Sigmoid colon (tissue), 4 donors: ENCODE measurements at regions not wholly inside any gene's neighbourhood (a gene's known extent, or its start where the extent isn't known, plus 50 kb on each side); places are given as distances from the start of the nearest gene placed in this dataset.

Experiments used
- EP300 ChIP-seq, 4 donors: sonication (generic); formaldehyde crosslinking; IDR thresholded peaks; one replicate each; pipeline ENCODE4 v1.6.1; 2017; ENCODE audit warnings: antibody characterized with exemption in 4 of 4
- POLR2A ChIP-seq, 2 donors: fragments of 450-650 bp; IDR thresholded peaks; one replicate each; pipeline ENCODE4 v1.6.1; 2016; ENCODE audit warnings: antibody characterized with exemption in 2 of 2, mild to moderate bottlenecking in 2 of 2, moderate library complexity in 2 of 2
- POLR2AphosphoS5 ChIP-seq, 4 donors: sonication (generic); formaldehyde crosslinking; IDR thresholded peaks; one replicate each; pipeline ENCODE4 v1.6.1; 2017; ENCODE audit warnings: antibody characterized with exemption in 4 of 4
- TF ChIP-seq, protein P1 (sequence below), 4 experiments: fragments of 450-650 bp in 3 of 4; fragments of 200-600 bp in 1 of 4; IDR thresholded peaks; one replicate each; pipeline ENCODE4 v1.5.1; 2016 to 2019; ENCODE audit warnings: antibody characterized with exemption in 4 of 4, mild to moderate bottlenecking in 3 of 4, moderate library complexity in 2 of 4

- TF ChIP-seq POLR2A (IDR thresholded peaks at IDR 0.05): no peak
- TF ChIP-seq, protein P1, sequence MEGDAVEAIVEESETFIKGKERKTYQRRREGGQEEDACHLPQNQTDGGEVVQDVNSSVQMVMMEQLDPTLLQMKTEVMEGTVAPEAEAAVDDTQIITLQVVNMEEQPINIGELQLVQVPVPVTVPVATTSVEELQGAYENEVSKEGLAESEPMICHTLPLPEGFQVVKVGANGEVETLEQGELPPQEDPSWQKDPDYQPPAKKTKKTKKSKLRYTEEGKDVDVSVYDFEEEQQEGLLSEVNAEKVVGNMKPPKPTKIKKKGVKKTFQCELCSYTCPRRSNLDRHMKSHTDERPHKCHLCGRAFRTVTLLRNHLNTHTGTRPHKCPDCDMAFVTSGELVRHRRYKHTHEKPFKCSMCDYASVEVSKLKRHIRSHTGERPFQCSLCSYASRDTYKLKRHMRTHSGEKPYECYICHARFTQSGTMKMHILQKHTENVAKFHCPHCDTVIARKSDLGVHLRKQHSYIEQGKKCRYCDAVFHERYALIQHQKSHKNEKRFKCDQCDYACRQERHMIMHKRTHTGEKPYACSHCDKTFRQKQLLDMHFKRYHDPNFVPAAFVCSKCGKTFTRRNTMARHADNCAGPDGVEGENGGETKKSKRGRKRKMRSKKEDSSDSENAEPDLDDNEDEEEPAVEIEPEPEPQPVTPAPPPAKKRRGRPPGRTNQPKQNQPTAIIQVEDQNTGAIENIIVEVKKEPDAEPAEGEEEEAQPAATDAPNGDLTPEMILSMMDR (IDR thresholded peaks at IDR 0.05): no peak
- no peak for TF ChIP-seq EP300 (IDR thresholded peaks at IDR 0.05)
- no peak for TF ChIP-seq POLR2AphosphoS5 (IDR thresholded peaks at IDR 0.05)
These were observed 487.4 kb downstream of the ZEB2 start for GRCh38 chr2:144032566-144032965.
